Neural cell (in vitro differentiated cells): ENCODE measurements at regions not wholly inside any gene's neighbourhood (a gene's known extent, or its start where the extent isn't known, plus 50 kb on each side); places are given as distances from the start of the nearest gene placed in this dataset.
"Not testable (repeated sequence)": the region's sequence is repeated elsewhere in the genome, so short reads cannot be mapped to it uniquely, and the experiment has no call there.

Experiments used
- EP300 ChIP-seq: fragments of 450-650 bp; conservative IDR thresholded peaks from 2 replicates; pipeline ENCODE4 v1.6.1; 2014; ENCODE audit warnings: antibody characterized with exemption, mild to moderate bottlenecking, moderate library complexity; ENCODE audit not compliant: poor library complexity, severe bottlenecking
- EZH2 ChIP-seq: fragments of 200-600, 300-800 bp; shearing (Covaris generic), sonication (generic); IDR thresholded peaks from 2 replicates; pipeline ENCODE4 v1.6.1; 2014; ENCODE audit warnings: antibody characterized with exemption, low read length, borderline replicate concordance, mild to moderate bottlenecking; ENCODE audit not compliant: insufficient read depth, poor library complexity, severe bottlenecking
- MXI1 ChIP-seq: fragments of 450-650 bp; conservative IDR thresholded peaks from 2 replicates; pipeline ENCODE4 v1.6.1; 2014; ENCODE audit warnings: antibody characterized with exemption, mild to moderate bottlenecking; ENCODE audit not compliant: poor library complexity, severe bottlenecking
- POLR2AphosphoS5 ChIP-seq: IDR thresholded peaks from 2 replicates; pipeline ENCODE4 v1.6.1; 2012
- RAD21 ChIP-seq: fragments of 450-650 bp; conservative IDR thresholded peaks from 2 replicates; pipeline ENCODE4 v1.6.1; 2014; ENCODE audit warnings: antibody characterized with exemption, mild to moderate bottlenecking, moderate library complexity
- SMC3 ChIP-seq: fragments of 450-650 bp; conservative IDR thresholded peaks from 2 replicates; pipeline ENCODE4 v1.6.1; 2014; ENCODE audit warnings: antibody characterized with exemption, mild to moderate bottlenecking, moderate library complexity; ENCODE audit not compliant: poor library complexity
- TAF1 ChIP-seq: IDR thresholded peaks from 2 replicates; pipeline ENCODE4 v1.6.1; 2012; ENCODE audit warnings: low read depth
- TF ChIP-seq, protein P1 (sequence below): fragments of 450-650 bp; IDR thresholded peaks from 2 replicates; pipeline ENCODE4 v1.5.1; 2014; ENCODE audit warnings: antibody characterized with exemption, mild to moderate bottlenecking, moderate library complexity; ENCODE audit not compliant: poor library complexity, severe bottlenecking

DNA sequence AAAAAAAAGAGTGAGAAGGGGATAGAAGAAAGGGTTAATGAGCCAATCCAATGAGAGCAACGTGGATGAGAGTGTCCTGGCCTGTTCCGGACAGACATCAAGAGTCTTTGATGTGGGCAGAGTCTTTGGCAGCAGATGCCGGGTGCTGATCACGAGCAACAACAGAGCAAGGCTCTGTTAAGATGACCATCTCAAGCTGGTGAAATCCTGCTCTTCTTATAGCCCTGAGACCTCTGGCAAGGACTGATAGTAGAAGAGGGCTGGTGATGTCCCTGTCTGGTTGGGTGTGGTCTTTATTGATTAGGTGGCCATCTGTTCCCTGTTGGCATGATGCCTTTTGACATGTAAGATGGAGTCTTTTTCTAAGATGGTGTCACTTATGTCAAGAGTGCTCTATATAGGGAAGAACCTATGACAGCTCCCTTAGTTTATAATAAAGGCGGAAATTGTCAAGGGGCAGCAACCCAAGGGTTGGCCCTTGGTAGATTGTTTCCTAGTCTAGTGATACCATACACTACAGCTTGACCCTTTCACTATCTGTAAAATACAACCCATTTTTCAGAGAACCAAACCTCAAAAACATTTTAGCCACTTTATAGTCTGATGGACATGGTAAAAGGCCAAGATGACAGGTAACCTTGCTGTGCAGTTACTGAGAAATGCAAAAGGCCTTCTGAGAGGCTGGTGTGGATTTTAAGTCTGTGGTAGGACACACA, 313.3 kb downstream of the BCL2L11 start:
- TF ChIP-seq SMC3, RAD21, MXI1, EZH2, EP300, TAF1, POLR2AphosphoS5: not testable (repeated sequence)
- TF ChIP-seq, protein P1, sequence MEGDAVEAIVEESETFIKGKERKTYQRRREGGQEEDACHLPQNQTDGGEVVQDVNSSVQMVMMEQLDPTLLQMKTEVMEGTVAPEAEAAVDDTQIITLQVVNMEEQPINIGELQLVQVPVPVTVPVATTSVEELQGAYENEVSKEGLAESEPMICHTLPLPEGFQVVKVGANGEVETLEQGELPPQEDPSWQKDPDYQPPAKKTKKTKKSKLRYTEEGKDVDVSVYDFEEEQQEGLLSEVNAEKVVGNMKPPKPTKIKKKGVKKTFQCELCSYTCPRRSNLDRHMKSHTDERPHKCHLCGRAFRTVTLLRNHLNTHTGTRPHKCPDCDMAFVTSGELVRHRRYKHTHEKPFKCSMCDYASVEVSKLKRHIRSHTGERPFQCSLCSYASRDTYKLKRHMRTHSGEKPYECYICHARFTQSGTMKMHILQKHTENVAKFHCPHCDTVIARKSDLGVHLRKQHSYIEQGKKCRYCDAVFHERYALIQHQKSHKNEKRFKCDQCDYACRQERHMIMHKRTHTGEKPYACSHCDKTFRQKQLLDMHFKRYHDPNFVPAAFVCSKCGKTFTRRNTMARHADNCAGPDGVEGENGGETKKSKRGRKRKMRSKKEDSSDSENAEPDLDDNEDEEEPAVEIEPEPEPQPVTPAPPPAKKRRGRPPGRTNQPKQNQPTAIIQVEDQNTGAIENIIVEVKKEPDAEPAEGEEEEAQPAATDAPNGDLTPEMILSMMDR = not testable (repeated sequence)
